Heart left ventricle (tissue), 16 donors: ENCODE measurements at regions not wholly inside any gene's neighbourhood (a gene's known extent, or its start where the extent isn't known, plus 50 kb on each side); places are given as distances from the start of the nearest gene placed in this dataset.
A peak's percentile ranks its signal among the peaks of the same experiment; 100 is the strongest.

ENCODE experiments used
- ATAC-seq, 4 donors: fragments of 200-7000 bp; cut with Tn5 transposase; one replicate each; pipeline ENCODE4 v1.9.1; 2020 to 2022; ENCODE audit warnings: moderate library complexity in 4 of 4, mild to moderate bottlenecking in 3 of 4, moderate number of reproducible peaks in 1 of 4
- DNase-seq, 5 donors: peaks; one replicate each; pipeline ENCODE4 v3.0.0-alpha.2; 2020
- H3K27ac ChIP-seq, 12 donors: fragments of 200-600 bp; sonication (generic) in 4 of 12; one replicate each; pipeline versions ENCODE4 v1.5.0 to v1.8.0; 2016 to 2022; ENCODE audit warnings: mild to moderate bottlenecking in 2 of 12
- H3K27me3 ChIP-seq, 9 donors: fragments of 200-600 bp; sonication (generic) in 2 of 9; one replicate each; pipeline versions ENCODE4 v1.5.1 to v1.8.0; 2016 to 2022; ENCODE audit warnings: mild to moderate bottlenecking in 3 of 9
- H3K36me3 ChIP-seq, 9 donors: fragments of 200-600 bp; sonication (generic) in 2 of 9; one replicate each; pipeline versions ENCODE4 v1.5.0 to v1.8.0; 2018 to 2022; ENCODE audit warnings: mild to moderate bottlenecking in 2 of 9
- H3K4me1 ChIP-seq, 12 donors: fragments of 200-600 bp; sonication (generic) in 4 of 12; one replicate each; pipeline versions ENCODE4 v1.5.0 to v1.8.0; 2016 to 2022; ENCODE audit warnings: mild to moderate bottlenecking in 3 of 12
- H3K4me3 ChIP-seq, 12 donors: fragments of 200-600 bp; sonication (generic) in 4 of 12; one replicate each; pipeline versions ENCODE4 v1.5.0 to v1.8.0; 2017 to 2022; ENCODE audit warnings: mild to moderate bottlenecking in 9 of 12, moderate library complexity in 4 of 12
- H3K9me3 ChIP-seq, 12 donors: fragments of 200-600 bp; sonication (generic) in 4 of 12; one replicate each; pipeline versions ENCODE4 v1.5.0 to v1.8.0; 2016 to 2022; ENCODE audit warnings: mild to moderate bottlenecking in 1 of 12
- CTCF ChIP-seq, 12 donors: fragments of 200-600 bp; sonication (generic) in 4 of 12; IDR thresholded peaks; one replicate each; pipeline versions ENCODE4 v1.5.0 to v1.8.0; 2018 to 2022; ENCODE audit warnings: antibody characterized with exemption in 12 of 12, mild to moderate bottlenecking in 5 of 12
- POLR2A ChIP-seq, 2 donors: fragments of 450-650 bp; IDR thresholded peaks; one replicate each; pipeline ENCODE4 v1.6.1; 2017; ENCODE audit warnings: antibody characterized with exemption in 2 of 2, mild to moderate bottlenecking in 2 of 2, moderate library complexity in 2 of 2
- WGBS, 4 donors: extraction: QIAGEN DNeasy Blood & Tissue Kit in 2 of 4; methylation state at CpG; one replicate each; pipeline versions ENCODE4 v1.1.5 to v1.1.7; 2013 to 2018; 5-methylcytosine and 5-hydroxymethylcytosine counted together
- intact Hi-C, 10 donors: fragments of 100-400 bp; cut with DNase I; formaldehyde crosslinking; loops; one replicate each; pipeline versions ENCODE4 v1.11.1 to v1.14.2; 2022
- donor health status: ischemic (EF 13 %, LVEDD 7.1; RV severe dilation, severe dysfunction).
- donor health status: healthy with polysubstance abuse.
- donor health status: DM: no; HTN: yes; CAD: no.
- donor health status: DM: no; HTN: no; CAD: no.
- donor health status: ischemic (EF 25% LVEDD 6.9; RV normal size, moderate dysfunction).
- donor health status: ischemic (EF 25% LVEDD 5.7; RV mildly dilated, moderate dysfunction).
- donor health status: healthy.
- donor health status: DM: yes; HTN: yes; CAD: no.
- donor health status: ischemic (EF 35%, LVEDD 5.7; RV mildly dilated, moderate dysfunction).
- donor health status: nonischemic (EF 11% LVEDD 7.7; RV severe dilation, severe dysfunction).
- donor health status: DM: yes; HTN: yes; CAD: no.
- donor health status: PGD.
- donor health status: ischemic (EF 29% LVEDD 5.4; RV normal size, mild dysfunction).
- donor health status: nonischemic (EF 23%, LVEDD 6.1; RV moderate dilation, normal function).

- 67 to 74% (median 69%) methylated on average over 5 of the region's 5 CpGs for WGBS, 4 donors
- Histone ChIP-seq H3K27me3 (peaks cover 0 to 3% (median 0%) of the 10 kb centered on the region in 9 donors), H3K9me3 (no peaks in the 10 kb centered on the region), H3K4me3 (no peak overlapping the region), H3K27ac (no peak overlapping the region), H3K4me1 (peaks cover 0 to 11% (median 3%) of the 10 kb centered on the region in 12 donors), H3K36me3 (no peaks in the 10 kb centered on the region)
- TF ChIP-seq POLR2A (IDR thresholded peaks at IDR 0.05) = no peak
- TF ChIP-seq CTCF (IDR thresholded peaks at IDR 0.05) = no peak
- ATAC-seq (no peak), DNase-seq (no peak)
- intact Hi-C loops = loop anchor here in 4 of 10 donors (2.0 to 5.0 kb wide), 2 partner anchors 69 kb away; no protein-coding TSS in a partner anchor
These were observed 62.9 kb upstream of the ELK3 start for GRCh38 chr12:96131230-96131788.

- Histone ChIP-seq H3K27me3 (peaks cover 0 to 3% (median 0%) of the 10 kb centered on the region in 9 donors), H3K27ac (no peak overlapping the region), H3K4me3 (no peak overlapping the region), H3K4me1 (peaks cover 0 to 12% (median 3%) of the 10 kb centered on the region in 12 donors), H3K9me3 (no peaks in the 10 kb centered on the region), H3K36me3 (no peaks in the 10 kb centered on the region)
- peak in 8 of 12 donors; percentile 19 to 48 (median 24) for TF ChIP-seq CTCF (IDR thresholded peaks at IDR 0.05)
- no peak for TF ChIP-seq POLR2A (IDR thresholded peaks at IDR 0.05)
- intact Hi-C loops = loop anchor here in 3 of 10 donors (5.0 kb wide), 1 partner anchor 71 kb away; no protein-coding TSS in a partner anchor
- DNase-seq = no peak
- peak in 1 of 4 donors; percentile 42 for ATAC-seq
- WGBS, 4 donors = 89 to 93% (median 91%) methylated on average over 4 of the region's 4 CpGs
These were observed 61.4 kb upstream of the ELK3 start for GRCh38 chr12:96132819-96133218.

GRCh38 chr12:96134200-96134599, 60.0 kb upstream of the ELK3 start:
- WGBS, 4 donors = 89 to 94% (median 93%) methylated on average over 5 of the region's 5 CpGs
- intact Hi-C loops = loop anchor here in 3 of 10 donors (5.0 kb wide), 1 partner anchor 72 kb away; no protein-coding TSS in a partner anchor
- Histone ChIP-seq H3K27ac (no peak overlapping the region), H3K36me3 (no peaks in the 10 kb centered on the region), H3K4me1 (peaks cover 0 to 12% (median 3%) of the 10 kb centered on the region in 12 donors), H3K27me3 (peaks cover 0 to 3% (median 0%) of the 10 kb centered on the region in 9 donors), H3K4me3 (no peak overlapping the region), H3K9me3 (no peaks in the 10 kb centered on the region)
- DNase-seq (no peak), ATAC-seq (no peak)
- TF ChIP-seq CTCF (IDR thresholded peaks at IDR 0.05) (no peak), POLR2A (IDR thresholded peaks at IDR 0.05) (no peak)

GRCh38 chr12:96136161-96136560, 58.0 kb upstream of the ELK3 start:
- no peak overlapping the region for H3K27ac ChIP-seq
- H3K27me3 ChIP-seq = no peaks in the 10 kb centered on the region
- no peaks in the 10 kb centered on the region for H3K36me3 ChIP-seq
- TF ChIP-seq CTCF (IDR thresholded peaks at IDR 0.05) (no peak), POLR2A (IDR thresholded peaks at IDR 0.05) (no peak)
- 32 to 51% (median 39%) methylated on average over 3 of the region's 3 CpGs for WGBS, 4 donors
- intact Hi-C loops = no loop called here
- H3K9me3 ChIP-seq = peaks cover 0 to 6% (median 0%) of the 10 kb centered on the region in 12 donors
- ATAC-seq (peak in 3 of 4 donors; percentile 22 to 60 (median 59)), DNase-seq (no peak)
- no peak overlapping the region for H3K4me3 ChIP-seq
- H3K4me1 ChIP-seq = peaks cover 0 to 10% (median 0%) of the 10 kb centered on the region in 12 donors
